ENCODE measurements at regions not wholly inside any gene's neighbourhood (a gene's known extent, or its start where the extent isn't known, plus 50 kb on each side); places are given as distances from the start of the nearest gene placed in this dataset.

- peak; percentile 47; the same call in 1 of the 2 replicates for TF ChIP-seq ZNF592 (IDR thresholded peaks at IDR 0.05)
- TF ChIP-seq NFATC3 (IDR thresholded peaks at IDR 0.05): no peak
- TF ChIP-seq STAT5A (IDR thresholded peaks at IDR 0.05; ENCODE audit: borderline replicate concordance, low read length): no peak
- no peak for TF ChIP-seq ZBTB12 (CRISPR knock-in tag; IDR thresholded peaks at IDR 0.05)
- TF ChIP-seq HMGXB4 (CRISPR knock-in tag; IDR thresholded peaks at IDR 0.05): no peak
- TF ChIP-seq CBFA2T2 (conservative IDR thresholded peaks at IDR 0.05): peak; percentile 43
- TF ChIP-seq WHSC1 (IDR thresholded peaks at IDR 0.05; ENCODE audit: low read length): no peak
- TF ChIP-seq HOXB6 (CRISPR knock-in tag; IDR thresholded peaks at IDR 0.05; ENCODE audit: borderline replicate concordance): no peak
- TF ChIP-seq ZNF174 (CRISPR knock-in tag; IDR thresholded peaks at IDR 0.05): no peak
- no peak for TF ChIP-seq STAG1 (CRISPR knock-in tag; IDR thresholded peaks at IDR 0.05; ENCODE audit: borderline replicate concordance)
- no peak for TF ChIP-seq CCAR2 (IDR thresholded peaks at IDR 0.05; ENCODE audit: low read depth, low read length)
- peak; percentile 45; the same call in 1 of the 2 replicates for TF ChIP-seq JUND (IDR thresholded peaks at IDR 0.05; ENCODE audit: borderline replicate concordance, low read depth, low read length)
- no peak; the same call in 2 of the 3 replicates for TF ChIP-seq JUND (tag; IDR thresholded peaks at IDR 0.05; ENCODE audit: borderline replicate concordance, low read depth, low read length)
- no peak for TF ChIP-seq ZKSCAN8 (CRISPR knock-in tag; IDR thresholded peaks at IDR 0.05)
- TF ChIP-seq TEAD1 (CRISPR knock-in tag; IDR thresholded peaks at IDR 0.05): no peak
- TF ChIP-seq CLOCK (CRISPR knock-in tag; IDR thresholded peaks at IDR 0.05; ENCODE audit: borderline replicate concordance): 0 out of 2 replicates have a peak, but pooled peaks have one; percentile 16
- no peak for TF ChIP-seq ZC3H8 (IDR thresholded peaks at IDR 0.05)
- TF ChIP-seq BDP1 (IDR thresholded peaks at IDR 0.05; ENCODE audit: insufficient read depth, insufficient read length): no peak
- no peak for TF ChIP-seq ZNF143 (CRISPR knock-in tag; IDR thresholded peaks at IDR 0.05)
Measured at GRCh38 chr6:47133230-47134000, 91.3 kb upstream of the ADGRF1 start (continued).
